Omental fat pad (tissue), 3 donors: ENCODE measurements at regions not wholly inside any gene's neighbourhood (a gene's known extent, or its start where the extent isn't known, plus 50 kb on each side); places are given as distances from the start of the nearest gene placed in this dataset.

Experiments
- ATAC-seq: fragments of 150-250 bp; one replicate; pipeline ENCODE4 v1.9.1; 2016; ENCODE audit warnings: mild to moderate bottlenecking, moderate library complexity; ENCODE audit not compliant: low FRiP score
- DNase-seq: peaks from one replicate; pipeline ENCODE4 v3.0.0-alpha.2; 2019; ENCODE audit warnings: low spot score
- TF ChIP-seq, protein P1 (sequence below), 3 donors: fragments of 450-650 bp; IDR thresholded peaks; one replicate each; pipeline ENCODE4 v1.5.1; 2016 to 2017; ENCODE audit warnings: antibody characterized with exemption in 3 of 3, mild to moderate bottlenecking in 3 of 3, moderate library complexity in 2 of 3

DNA sequence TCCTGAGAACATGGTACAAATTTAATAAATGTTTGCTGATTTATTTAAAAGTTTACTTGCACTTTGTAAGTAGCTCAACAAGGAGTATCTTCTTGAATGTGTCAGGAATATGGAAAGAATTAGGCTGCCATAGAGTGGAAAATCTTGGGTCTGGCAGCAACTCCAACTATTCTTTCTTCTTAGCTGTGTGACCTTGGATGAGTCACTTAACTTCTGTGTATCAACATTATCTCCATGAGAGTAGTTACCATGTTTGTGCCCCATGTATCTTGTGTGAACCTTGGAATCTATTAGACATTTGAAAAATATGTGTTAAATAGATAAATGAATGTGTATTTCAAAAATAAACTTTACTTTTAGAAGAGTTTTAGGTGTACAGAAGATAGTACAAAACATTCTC is 348.8 kb downstream of the GBA3 start:
- TF ChIP-seq, protein P1, sequence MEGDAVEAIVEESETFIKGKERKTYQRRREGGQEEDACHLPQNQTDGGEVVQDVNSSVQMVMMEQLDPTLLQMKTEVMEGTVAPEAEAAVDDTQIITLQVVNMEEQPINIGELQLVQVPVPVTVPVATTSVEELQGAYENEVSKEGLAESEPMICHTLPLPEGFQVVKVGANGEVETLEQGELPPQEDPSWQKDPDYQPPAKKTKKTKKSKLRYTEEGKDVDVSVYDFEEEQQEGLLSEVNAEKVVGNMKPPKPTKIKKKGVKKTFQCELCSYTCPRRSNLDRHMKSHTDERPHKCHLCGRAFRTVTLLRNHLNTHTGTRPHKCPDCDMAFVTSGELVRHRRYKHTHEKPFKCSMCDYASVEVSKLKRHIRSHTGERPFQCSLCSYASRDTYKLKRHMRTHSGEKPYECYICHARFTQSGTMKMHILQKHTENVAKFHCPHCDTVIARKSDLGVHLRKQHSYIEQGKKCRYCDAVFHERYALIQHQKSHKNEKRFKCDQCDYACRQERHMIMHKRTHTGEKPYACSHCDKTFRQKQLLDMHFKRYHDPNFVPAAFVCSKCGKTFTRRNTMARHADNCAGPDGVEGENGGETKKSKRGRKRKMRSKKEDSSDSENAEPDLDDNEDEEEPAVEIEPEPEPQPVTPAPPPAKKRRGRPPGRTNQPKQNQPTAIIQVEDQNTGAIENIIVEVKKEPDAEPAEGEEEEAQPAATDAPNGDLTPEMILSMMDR (IDR thresholded peaks at IDR 0.05): no peak
- no peak for ATAC-seq
- DNase-seq: no peak

GRCh38 chr4:23040539-23040938 is 347.8 kb downstream of the GBA3 start:
- ATAC-seq (no peak), DNase-seq (no peak)
- TF ChIP-seq, protein P1 (IDR thresholded peaks at IDR 0.05): no peak

DNA sequence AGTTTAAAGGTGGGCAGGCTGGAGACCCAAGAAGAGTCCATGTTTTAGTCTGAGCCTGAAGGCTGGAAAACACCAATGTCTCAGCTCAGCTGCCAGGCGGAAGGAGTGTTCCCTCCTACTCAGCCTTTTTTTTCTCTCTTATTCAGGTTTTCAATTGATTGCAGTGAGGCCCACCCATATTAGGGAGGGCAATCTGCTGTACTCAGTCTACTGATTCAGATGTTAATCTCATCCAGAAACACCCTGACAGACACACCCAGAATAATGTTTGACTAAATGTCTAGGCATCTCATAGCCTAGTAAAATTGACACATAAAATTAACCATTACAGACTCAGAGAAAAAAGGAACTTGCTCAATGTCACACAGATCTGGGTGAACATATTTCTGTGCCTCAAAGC is 347.1 kb downstream of the GBA3 start:
- DNase-seq (no peak), ATAC-seq (no peak)
- TF ChIP-seq, protein P1 (IDR thresholded peaks at IDR 0.05): no peak

DNA sequence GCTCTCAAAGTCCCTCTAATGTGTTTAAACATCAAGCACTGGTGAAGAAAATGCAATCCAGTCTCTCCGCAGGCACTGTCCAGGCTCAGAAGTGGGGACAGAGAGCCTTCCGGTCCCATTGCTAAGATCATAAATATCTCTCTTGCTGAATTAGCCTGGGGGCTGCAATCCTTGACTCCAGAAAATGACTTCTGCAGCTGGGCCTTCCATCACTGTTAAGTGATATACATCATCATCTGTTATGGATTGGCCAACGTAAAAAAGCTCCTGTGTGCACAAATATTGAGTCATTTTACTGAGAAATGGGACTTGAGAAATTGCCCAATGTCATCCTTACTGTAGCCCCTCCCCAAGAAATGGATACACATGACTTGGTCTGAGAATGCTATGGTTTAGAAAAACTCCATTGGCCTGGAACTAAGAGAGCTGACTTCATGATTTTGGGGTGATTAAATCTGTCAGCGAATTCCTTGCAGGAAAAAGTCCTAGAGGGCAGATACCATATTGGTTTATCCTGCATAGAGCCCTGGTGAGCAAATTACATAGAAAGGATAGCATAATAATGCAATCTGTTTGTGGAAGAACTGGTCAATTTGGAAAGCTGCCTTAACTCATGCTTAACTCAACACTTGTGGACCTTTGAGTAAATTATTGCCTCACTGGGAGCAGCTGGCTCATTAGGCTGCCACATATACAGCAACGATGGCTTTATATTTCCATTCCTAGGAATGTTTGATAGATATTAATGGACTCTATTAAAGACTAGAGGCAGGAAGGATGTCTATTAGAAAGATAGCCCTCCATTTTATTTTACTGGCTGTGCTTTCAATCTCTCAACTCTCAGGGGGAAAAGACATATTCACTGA is 346.1 kb downstream of the GBA3 start:
- TF ChIP-seq, protein P1 (IDR thresholded peaks at IDR 0.05): no peak
- no peak for DNase-seq
- ATAC-seq: no peak

- ATAC-seq (no peak), DNase-seq (no peak)
- TF ChIP-seq, protein P1 (IDR thresholded peaks at IDR 0.05): no peak
Observed at GRCh38 chr4:23036921-23037495, 344.3 kb downstream of the GBA3 start.

GRCh38 chr4:23036503-23036902 is 343.8 kb downstream of the GBA3 start:
- ATAC-seq (no peak), DNase-seq (no peak)
- TF ChIP-seq, protein P1 (IDR thresholded peaks at IDR 0.05): no peak
